Lung (tissue), 11 donors: ENCODE measurements at regions not wholly inside any gene's neighbourhood (a gene's known extent, or its start where the extent isn't known, plus 50 kb on each side); places are given as distances from the start of the nearest gene placed in this dataset.

Experiments used
- ATAC-seq: fragments of 200-7000 bp; cut with Tn5 transposase; one replicate; pipeline ENCODE4 v1.9.1; 2020; ENCODE audit warnings: moderate number of reproducible peaks; ENCODE audit not compliant: insufficient read depth, low FRiP score
- DNase-seq, 3 donors: peaks; one replicate each; pipeline ENCODE4 v3.0.0-alpha.2; 2013 to 2017
- H3K27ac ChIP-seq, 2 donors: one replicate each; pipeline ENCODE4 v1.5.1; 2013; ENCODE audit warnings: mild to moderate bottlenecking in 2 of 2, moderate library complexity in 2 of 2, control low read depth in 1 of 2, inconsistent platforms in 1 of 2, low read depth in 1 of 2, low read length in 1 of 2
- H3K27me3 ChIP-seq, 3 donors: one replicate each; pipeline ENCODE4 v1.5.1; 2013; ENCODE audit warnings: low read length in 2 of 3; ENCODE audit not compliant: control insufficient read depth in 3 of 3, insufficient read depth in 3 of 3
- H3K36me3 ChIP-seq, 4 donors: one replicate each; pipeline ENCODE4 v1.5.1; 2013; ENCODE audit warnings: low read length in 4 of 4, mild to moderate bottlenecking in 1 of 4, moderate library complexity in 1 of 4; ENCODE audit not compliant: control insufficient read depth in 4 of 4, insufficient read depth in 4 of 4
- H3K4me1 ChIP-seq, 5 donors: one replicate each; pipeline ENCODE4 v1.5.1; 2013; ENCODE audit warnings: low read length in 5 of 5, mild to moderate bottlenecking in 2 of 5, moderate library complexity in 1 of 5; ENCODE audit not compliant: control insufficient read depth in 5 of 5, insufficient read depth in 5 of 5
- H3K4me3 ChIP-seq: one replicate; pipeline ENCODE4 v1.5.1; 2013; ENCODE audit warnings: mild to moderate bottlenecking, control low read depth, moderate library complexity
- H3K9ac ChIP-seq, 2 donors: one replicate each; pipeline ENCODE4 v1.5.1; 2013; ENCODE audit warnings: low read length in 2 of 2, control low read depth in 1 of 2; ENCODE audit not compliant: insufficient read depth in 1 of 2
- H3K9me3 ChIP-seq, 4 donors: one replicate each; pipeline ENCODE4 v1.5.1; 2013; ENCODE audit warnings: low read length in 3 of 4, mild to moderate bottlenecking in 1 of 4, moderate library complexity in 1 of 4; ENCODE audit not compliant: control insufficient read depth in 4 of 4, insufficient read depth in 3 of 4
- CTCF ChIP-seq: IDR thresholded peaks from 2 replicates; pipeline ENCODE4 v1.5.1; 2012; ENCODE audit warnings: mild to moderate bottlenecking; ENCODE audit errors: control extremely low read depth, extremely low read depth
- WGBS, 2 donors: extraction: QIAGEN DNeasy Blood & Tissue Kit; methylation state at CpG; one replicate each; pipeline ENCODE4 v1.1.7; 2013; 5-methylcytosine and 5-hydroxymethylcytosine counted together
- donor health status: control.
- donor health status: control.
- donor health status: Bipolar disorder and iron deficiency.
- donor health status: healthy.
- donor health status: DM: yes; HTN: yes; CAD: no.

GRCh38 chr6:122050242-122050755 is 349.2 kb upstream of the HSF2 start:
- no peak for ATAC-seq

GRCh38 chr6:122052346-122052900 is 347.0 kb upstream of the HSF2 start:
- Histone ChIP-seq H3K9ac (no peak overlapping the region), H3K27ac (no peak overlapping the region), H3K36me3 (no peaks in the 10 kb centered on the region), H3K4me3 (no peak overlapping the region), H3K4me1 (peaks cover 0 to 12% (median 0%) of the 10 kb centered on the region in 5 donors), H3K27me3 (no peaks in the 10 kb centered on the region), H3K9me3 (no peaks in the 10 kb centered on the region)
- DNase-seq (peak in 2 of 3 donors; percentile 28 to 53), ATAC-seq (no peak)
- TF ChIP-seq CTCF: no peak
- 62 to 68% methylated on average over 3 of the region's 3 CpGs for WGBS, 2 donors

More at GRCh38 chr6:122050242-122050755, 349.2 kb upstream of the HSF2 start:
- H3K4me1 ChIP-seq: peaks cover 0 to 12% (median 0%) of the 10 kb centered on the region in 5 donors
- no peak overlapping the region for H3K27ac ChIP-seq
- no peak overlapping the region for H3K9ac ChIP-seq
- DNase-seq: no peak
- no peak for TF ChIP-seq CTCF
- no peaks in the 10 kb centered on the region for H3K27me3 ChIP-seq
- H3K36me3 ChIP-seq: no peaks in the 10 kb centered on the region
- no peak overlapping the region for H3K4me3 ChIP-seq
- H3K9me3 ChIP-seq: no peaks in the 10 kb centered on the region

GRCh38 chr6:122059918-122060317 is 339.5 kb upstream of the HSF2 start:
- H3K27ac ChIP-seq: no peak overlapping the region
- DNase-seq (peak; percentile 24 to 55 (median 52)), ATAC-seq (no peak)
- 50 to 57% methylated on average over 4 of the region's 4 CpGs for WGBS, 2 donors
- H3K4me3 ChIP-seq: no peak overlapping the region
- peaks cover 0 to 8% (median 0%) of the 10 kb centered on the region in 5 donors for H3K4me1 ChIP-seq
- no peaks in the 10 kb centered on the region for H3K36me3 ChIP-seq
- no peak for TF ChIP-seq CTCF
- H3K9me3 ChIP-seq: no peaks in the 10 kb centered on the region
- no peak overlapping the region for H3K9ac ChIP-seq
- no peaks in the 10 kb centered on the region for H3K27me3 ChIP-seq

- peaks cover 0 to 8% (median 0%) of the 10 kb centered on the region in 5 donors for H3K4me1 ChIP-seq
- H3K27me3 ChIP-seq: no peaks in the 10 kb centered on the region
- no peak for DNase-seq
- no peak overlapping the region for H3K4me3 ChIP-seq
- WGBS, 2 donors: 85 to 87% methylated on average over 3 of the region's 3 CpGs
- no peak overlapping the region for H3K27ac ChIP-seq
- H3K9me3 ChIP-seq: no peaks in the 10 kb centered on the region
- no peak overlapping the region for H3K9ac ChIP-seq
- TF ChIP-seq CTCF: no peak
- no peak for ATAC-seq
- no peaks in the 10 kb centered on the region for H3K36me3 ChIP-seq
These were observed 337.6 kb upstream of the HSF2 start for GRCh38 chr6:122061855-122062254.
